A549 (cell line): ENCODE measurements at regions not wholly inside any gene's neighbourhood (a gene's known extent, or its start where the extent isn't known, plus 50 kb on each side); places are given as distances from the start of the nearest gene placed in this dataset.

Experiments used
- ATAC-seq, 2 experiments: fragments of 200-7000 bp in 1 of 2; fragments of >200 bp in 1 of 2; cut with Nextera tagmentation in 1 of 2; cut with Tn5 transposase in 1 of 2; 3 replicates each; pipeline versions ENCODE4 v1.8.0 to v1.9.1; 2018 to 2020; ENCODE audit warnings: mild to moderate bottlenecking in 1 of 2, moderate library complexity in 1 of 2
- CTCF ChIA-PET: fragments of 300-600 bp; sonication (Branson Sonifier 250); formaldehyde crosslinking; extraction: SDS; loops from one replicate; lab custom pipeline; 2021; ENCODE audit warnings: antibody characterized with exemption, inconsistent platforms; lab: Yijun Ruan, JAX
- POLR2A ChIA-PET: fragments of 350-600 bp; formaldehyde crosslinking; extraction: SDS; loops from one replicate; lab custom pipeline; 2021; ENCODE audit warnings: antibody characterized with exemption, inconsistent platforms; lab: Yijun Ruan, JAX
- DNase-seq, 2 experiments: peaks; one replicate each; pipeline versions ENCODE4 v3.0.0 to v3.0.0-alpha.2; 2011 to 2016; ENCODE audit warnings: low read depth in 1 of 2, low spot score in 1 of 2
- FAIRE-seq: peaks from 2 replicates; lab custom pipeline; 2011; peaks lifted over from hg19 to GRCh38; lab: Jason Lieb, UNC
- H3K27ac ChIP-seq, 2 experiments: fragments of >200 bp; sonication (Bioruptor Twin); formaldehyde crosslinking; 3 replicates each; pipeline ENCODE4 v1.5.1; 2016 to 2017
- H3K4me1 ChIP-seq: fragments of >200 bp; sonication (Bioruptor Twin); formaldehyde crosslinking; 3 replicates; pipeline ENCODE4 v1.6.1; 2016
- H3K4me2 ChIP-seq: fragments of >200 bp; sonication (Bioruptor Twin); formaldehyde crosslinking; 3 replicates; pipeline ENCODE4 v1.6.1; 2016
- H3K4me3 ChIP-seq: fragments of >200 bp; sonication (Bioruptor Twin); formaldehyde crosslinking; 3 replicates; pipeline ENCODE4 v1.5.1; 2016
- H3K9me3 ChIP-seq: fragments of >200 bp; sonication (Bioruptor Twin); formaldehyde crosslinking; 3 replicates; pipeline ENCODE4 v1.6.1; 2016
- BHLHE40 ChIP-seq: IDR thresholded peaks from 2 replicates; pipeline ENCODE4 v1.6.1; 2012; ENCODE audit warnings: low read depth, low read length, inconsistent platforms
- CBX8 ChIP-seq: fragments of 200-600 bp; sonication (generic); IDR thresholded peaks from 2 replicates; pipeline ENCODE4 v1.6.1; 2016
- CEBPB ChIP-seq, 2 experiments: fragments of >200 bp in 1 of 2; sonication (Bioruptor Twin) in 1 of 2; formaldehyde crosslinking in 1 of 2; IDR thresholded peaks; 2 replicates each; pipeline ENCODE4 v1.6.1; 2012 to 2016
- CHD2 ChIP-seq: fragments of 150-350 bp; IDR thresholded peaks from 2 replicates; pipeline ENCODE4 v1.6.1; 2014; ENCODE audit warnings: low read length; ENCODE audit not compliant: partially characterized antibody
- CHD4 ChIP-seq: fragments of 200-600 bp; sonication (generic); IDR thresholded peaks from 2 replicates; pipeline ENCODE4 v1.6.1; 2016; ENCODE audit warnings: antibody characterized with exemption, mild to moderate bottlenecking, borderline replicate concordance
- CTCF ChIP-seq: fragments of >200 bp; sonication (Bioruptor Twin); formaldehyde crosslinking; IDR thresholded peaks from 3 replicates; pipeline ENCODE4 v1.5.1; 2016
- EHF ChIP-seq: fragments of 250-450 bp; sonication (Bioruptor Pico); IDR thresholded peaks from 2 replicates; pipeline ENCODE4 v1.5.0; 2020; ENCODE audit warnings: mild to moderate bottlenecking
- ESRRA ChIP-seq: fragments of 150-350 bp; IDR thresholded peaks from 2 replicates; pipeline ENCODE4 v1.6.1; 2014; ENCODE audit warnings: mild to moderate bottlenecking, low read length, borderline replicate concordance
- FOSB ChIP-seq: fragments of 250-450 bp; sonication (Bioruptor Pico); IDR thresholded peaks from 2 replicates; pipeline ENCODE4 v1.5.0; 2020; ENCODE audit warnings: mild to moderate bottlenecking, moderate library complexity
- GATA3 ChIP-seq: IDR thresholded peaks from 2 replicates; pipeline ENCODE4 v1.6.1; 2012; ENCODE audit warnings: borderline replicate concordance
- HDAC2 ChIP-seq: fragments of 200-600 bp; sonication (generic); IDR thresholded peaks from 2 replicates; pipeline ENCODE4 v1.6.1; 2016
- HOXA7 ChIP-seq: fragments of 250-450 bp; sonication (Bioruptor Pico); IDR thresholded peaks from 2 replicates; pipeline ENCODE4 v1.5.0; 2020; ENCODE audit warnings: mild to moderate bottlenecking, moderate library complexity
- JUN ChIP-seq, 2 experiments: fragments of >200 bp; sonication (Bioruptor Twin); formaldehyde crosslinking; IDR thresholded peaks; 2 replicates in 1 of 2; 3 replicates in 1 of 2; pipeline ENCODE4 v1.6.1; 2016 to 2017
- JUNB ChIP-seq: fragments of >200 bp; sonication (Bioruptor Twin); formaldehyde crosslinking; IDR thresholded peaks from 2 replicates; pipeline ENCODE4 v1.6.1; 2016
- MAFK ChIP-seq: fragments of 450-650 bp; IDR thresholded peaks from 2 replicates; pipeline ENCODE4 v1.6.1; 2014; ENCODE audit not compliant: partially characterized antibody
- MAZ ChIP-seq: fragments of 150-350 bp; IDR thresholded peaks from 2 replicates; pipeline ENCODE4 v1.6.1; 2014; ENCODE audit warnings: antibody characterized with exemption, low read depth, low read length, borderline replicate concordance
- NPAS2 ChIP-seq: fragments of 250-450 bp; sonication (Bioruptor Pico); IDR thresholded peaks from 2 replicates; pipeline ENCODE4 v1.8.0; 2022; ENCODE audit warnings: mild to moderate bottlenecking, moderate library complexity, borderline replicate concordance
- PBX3 ChIP-seq: IDR thresholded peaks from 2 replicates; pipeline ENCODE4 v1.6.1; 2012
- PHF8 ChIP-seq: fragments of 200-600 bp; sonication (generic); IDR thresholded peaks from 2 replicates; pipeline ENCODE4 v1.6.1; 2016; ENCODE audit warnings: low read depth, mild to moderate bottlenecking, antibody characterized with exemption, moderate library complexity, borderline replicate concordance
- POLR2AphosphoS2 ChIP-seq: conservative IDR thresholded peaks from 2 replicates; pipeline ENCODE4 v1.6.1; 2012; ENCODE audit warnings: low read length, improper control_type of control experiment, inconsistent platforms
- REST ChIP-seq: fragments of 200-600 bp; sonication (generic); IDR thresholded peaks from 2 replicates; pipeline ENCODE4 v1.6.1; 2016; ENCODE audit warnings: antibody characterized with exemption, mild to moderate bottlenecking, moderate library complexity
- RNF2 ChIP-seq: fragments of 200-600 bp; sonication (generic); IDR thresholded peaks from 2 replicates; pipeline ENCODE4 v1.6.1; 2016; ENCODE audit warnings: low read depth, mild to moderate bottlenecking, antibody characterized with exemption, moderate library complexity, borderline replicate concordance
- TP53 ChIP-seq: fragments of 250-450 bp; sonication (Bioruptor Pico); IDR thresholded peaks from 2 replicates; pipeline ENCODE4 v1.5.0; 2021; ENCODE audit warnings: mild to moderate bottlenecking, moderate library complexity
- ZC3H11A ChIP-seq: fragments of 450-650 bp; IDR thresholded peaks from 2 replicates; pipeline ENCODE4 v1.6.1; 2014; ENCODE audit warnings: antibody characterized with exemption, mild to moderate bottlenecking
- ZNF302 ChIP-seq: fragments of 250-450 bp; sonication (Bioruptor Pico); IDR thresholded peaks from 2 replicates; pipeline ENCODE4 v1.9.0; 2021; ENCODE audit warnings: inconsistent platforms, mild to moderate bottlenecking, moderate library complexity
- ZSCAN20 ChIP-seq: fragments of 250-450 bp; sonication (Bioruptor Pico); IDR thresholded peaks from 2 replicates; pipeline ENCODE4 v1.8.0; 2022; ENCODE audit warnings: mild to moderate bottlenecking, moderate library complexity
- WGBS: methylation state at CpG from one replicate; pipeline ENCODE4 v1.1.6; 2017; ENCODE audit errors: missing lambda C conversion rate; 5-methylcytosine and 5-hydroxymethylcytosine counted together
- TF ChIP-seq, protein P1 (sequence below): fragments of >200 bp; sonication (Bioruptor Twin); formaldehyde crosslinking; IDR thresholded peaks from 2 replicates; pipeline ENCODE4 v1.6.1; 2016
- TF ChIP-seq, protein P2 (sequence below): IDR thresholded peaks from 2 replicates; pipeline ENCODE4 v1.6.1; 2012; ENCODE audit warnings: low read depth, borderline replicate concordance

- Histone ChIP-seq H3K4me1 (no peaks in the 10 kb centered on the region), H3K27ac (no peak overlapping the region), H3K9me3 (no peaks in the 10 kb centered on the region), H3K4me2 (no peak overlapping the region), H3K4me3 (no peak overlapping the region)
- POLR2A ChIA-PET, result no interaction called here
- no peak for TF ChIP-seq JUN (IDR thresholded peaks at IDR 0.05)
- no peak for TF ChIP-seq ESRRA
- no peak for TF ChIP-seq FOSB (CRISPR knock-in tag)
- TF ChIP-seq MAFK, result no peak
- no peak for TF ChIP-seq JUNB
- TF ChIP-seq HDAC2, result no peak
- TF ChIP-seq MAZ, result no peak
- TF ChIP-seq TP53 (CRISPR knock-in tag), result no peak
- no peak for TF ChIP-seq CEBPB (IDR thresholded peaks at IDR 0.05)
- no peak for TF ChIP-seq REST
- TF ChIP-seq EHF (CRISPR knock-in tag), result no peak
- no peak for TF ChIP-seq HOXA7
- no peak for TF ChIP-seq NPAS2 (CRISPR knock-in tag)
- TF ChIP-seq POLR2AphosphoS2, result no peak
- TF ChIP-seq CBX8, result no peak
- no peak for TF ChIP-seq PBX3
- TF ChIP-seq BHLHE40, result no peak
- no peak for TF ChIP-seq PHF8
- TF ChIP-seq RNF2, result no peak
- TF ChIP-seq, protein P1, sequence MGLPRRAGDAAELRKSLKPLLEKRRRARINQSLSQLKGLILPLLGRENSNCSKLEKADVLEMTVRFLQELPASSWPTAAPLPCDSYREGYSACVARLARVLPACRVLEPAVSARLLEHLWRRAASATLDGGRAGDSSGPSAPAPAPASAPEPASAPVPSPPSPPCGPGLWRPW, result no peak
- WGBS, result 66% methylated on average over 5 of the region's 5 CpGs
- CTCF ChIA-PET, result no interaction called here
- FAIRE-seq (no peak), DNase-seq (no peak), ATAC-seq (no peak)
Observed at GRCh38 chr4:149949381-149949780, 128.9 kb upstream of the DCLK2 start.

- POLR2A ChIA-PET, result no interaction called here
- no peak overlapping the region for H3K4me2 ChIP-seq
- DNase-seq (no peak), ATAC-seq (no peak), FAIRE-seq (no peak)
- H3K4me1 ChIP-seq, result no peaks in the 10 kb centered on the region
- H3K27ac ChIP-seq, result no peak overlapping the region
- CTCF ChIA-PET, result interaction anchor here (1.0 kb wide), 1 partner anchor 259 kb away, joined by 3 read pairs; no protein-coding TSS in a partner anchor
- H3K9me3 ChIP-seq, result no peaks in the 10 kb centered on the region
- 80% methylated on average over 5 of the region's 5 CpGs for WGBS
- H3K4me3 ChIP-seq, result no peak overlapping the region
- TF ChIP-seq GATA3 (no peak), ZNF302 (no peak), REST (no peak), CTCF (no peak), CHD4 (no peak), CEBPB (IDR thresholded peaks at IDR 0.05) (no peak), ZC3H11A (no peak), ZSCAN20 (CRISPR knock-in tag) (no peak), CHD2 (no peak)
- TF ChIP-seq, protein P2, sequence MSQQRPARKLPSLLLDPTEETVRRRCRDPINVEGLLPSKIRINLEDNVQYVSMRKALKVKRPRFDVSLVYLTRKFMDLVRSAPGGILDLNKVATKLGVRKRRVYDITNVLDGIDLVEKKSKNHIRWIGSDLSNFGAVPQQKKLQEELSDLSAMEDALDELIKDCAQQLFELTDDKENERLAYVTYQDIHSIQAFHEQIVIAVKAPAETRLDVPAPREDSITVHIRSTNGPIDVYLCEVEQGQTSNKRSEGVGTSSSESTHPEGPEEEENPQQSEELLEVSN, result no peak
Observed at GRCh38 chr4:149951152-149951900, 126.9 kb upstream of the DCLK2 start.
